NCI-H2196 treated with DMSO at 0.1 percent for 48 hours (cell line): ENCODE measurements at regions not wholly inside any gene's neighbourhood (a gene's known extent, or its start where the extent isn't known, plus 50 kb on each side); places are given as distances from the start of the nearest gene placed in this dataset.
A peak's percentile ranks its signal among the peaks of the same experiment; 100 is the strongest.
"Not testable (repeated sequence)": the region's sequence is repeated elsewhere in the genome, so short reads cannot be mapped to it uniquely, and the experiment has no call there.

ENCODE experiments used
- DNase-seq: peaks from one replicate; lab custom pipeline; 2025; ENCODE audit not compliant: unreplicated experiment; lab: John Stamatoyannopoulos, UW

GRCh38 chr10:95137990-95138625, 55.9 kb upstream of the ACSM6 start:
- not testable (repeated sequence) for DNase-seq

GRCh38 chr10:95134490-95134889, 59.5 kb upstream of the ACSM6 start:
- no peak for DNase-seq

- DNase-seq, result no peak
Observed at GRCh38 chr10:95133997-95134396, 60.0 kb upstream of the ACSM6 start.

- peak; percentile 6 for DNase-seq
Observed at GRCh38 chr10:95133016-95133752, 60.9 kb upstream of the ACSM6 start.

- not testable (repeated sequence) for DNase-seq
Observed at GRCh38 chr10:95130429-95130828, 61.1 kb upstream of the CYP2C8 start.

GRCh38 chr10:95125582-95125981, 56.3 kb upstream of the CYP2C8 start:
- no peak for DNase-seq

GRCh38 chr10:95122736-95123135, 53.4 kb upstream of the CYP2C8 start:
- DNase-seq, result no peak

GRCh38 chr10:95121904-95122303, 52.6 kb upstream of the CYP2C8 start:
- DNase-seq, result no peak
